ENCODE measurements at regions not wholly inside any gene's neighbourhood (a gene's known extent, or its start where the extent isn't known, plus 50 kb on each side); places are given as distances from the start of the nearest gene placed in this dataset.

DNA sequence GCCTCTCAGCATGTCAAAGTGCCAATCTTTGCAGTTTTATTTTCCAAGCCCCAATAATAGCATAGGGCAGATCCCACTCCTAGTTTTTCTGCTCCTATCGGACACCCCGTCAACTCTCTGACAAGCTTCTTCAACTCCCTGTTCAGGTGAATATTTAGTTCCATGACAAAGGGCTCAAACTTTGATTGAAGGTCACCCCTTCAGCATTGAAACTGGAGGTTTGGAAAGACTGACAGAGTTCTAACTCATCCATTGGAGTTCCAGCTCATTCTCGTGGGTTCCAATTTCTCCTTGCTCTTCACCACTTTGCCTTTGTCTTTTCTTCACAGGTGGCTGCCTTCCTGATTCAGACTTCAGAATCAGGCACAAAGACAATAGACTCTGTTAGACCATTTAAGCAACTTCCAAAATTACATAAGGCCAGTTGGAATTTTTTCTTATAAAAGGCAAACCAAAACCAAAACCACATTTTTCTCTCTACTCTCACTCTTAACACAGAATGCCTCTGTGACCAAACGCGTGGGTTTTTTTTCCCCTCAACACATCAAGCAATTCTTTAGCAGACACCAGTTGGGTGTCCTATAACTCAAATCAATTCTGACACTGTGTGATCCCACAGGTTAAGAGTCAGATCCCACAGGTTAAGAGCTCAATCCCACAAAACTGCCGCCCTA lies 169.3 kb upstream of the USP25 start:
- TF ChIP-seq, protein P1, sequence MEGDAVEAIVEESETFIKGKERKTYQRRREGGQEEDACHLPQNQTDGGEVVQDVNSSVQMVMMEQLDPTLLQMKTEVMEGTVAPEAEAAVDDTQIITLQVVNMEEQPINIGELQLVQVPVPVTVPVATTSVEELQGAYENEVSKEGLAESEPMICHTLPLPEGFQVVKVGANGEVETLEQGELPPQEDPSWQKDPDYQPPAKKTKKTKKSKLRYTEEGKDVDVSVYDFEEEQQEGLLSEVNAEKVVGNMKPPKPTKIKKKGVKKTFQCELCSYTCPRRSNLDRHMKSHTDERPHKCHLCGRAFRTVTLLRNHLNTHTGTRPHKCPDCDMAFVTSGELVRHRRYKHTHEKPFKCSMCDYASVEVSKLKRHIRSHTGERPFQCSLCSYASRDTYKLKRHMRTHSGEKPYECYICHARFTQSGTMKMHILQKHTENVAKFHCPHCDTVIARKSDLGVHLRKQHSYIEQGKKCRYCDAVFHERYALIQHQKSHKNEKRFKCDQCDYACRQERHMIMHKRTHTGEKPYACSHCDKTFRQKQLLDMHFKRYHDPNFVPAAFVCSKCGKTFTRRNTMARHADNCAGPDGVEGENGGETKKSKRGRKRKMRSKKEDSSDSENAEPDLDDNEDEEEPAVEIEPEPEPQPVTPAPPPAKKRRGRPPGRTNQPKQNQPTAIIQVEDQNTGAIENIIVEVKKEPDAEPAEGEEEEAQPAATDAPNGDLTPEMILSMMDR (conservative IDR thresholded peaks at IDR 0.05), result no peak
- no peak overlapping the region for H3K4ac ChIP-seq (ENCODE audit: low read depth, low read length)
- Mint-ChIP-seq H3K27ac (no peak overlapping the region), H3K4me3 (no peak overlapping the region), H3K9me3 (peaks cover 8 to 12% of the 10 kb centered on the region in 2 experiments), H3K36me3 (ENCODE audit: insufficient read depth in 1 of 3, low read depth in 3 of 3) (peaks cover 0 to 20% (median 4%) of the 10 kb centered on the region in 3 experiments; a peak in 3 of 7 replicates), H3K27me3 (ENCODE audit: low read depth) (no peaks in the 10 kb centered on the region), H3K4me1 (peaks cover 26 to 30% of the 10 kb centered on the region in 2 experiments)
- H3T11ph ChIP-seq (ENCODE audit: low read length), result no peak overlapping the region
- H2BK120ac ChIP-seq (ENCODE audit: low read depth, low read length, poor library complexity, severe bottlenecking), result no peak overlapping the region
- H3K14ac ChIP-seq (ENCODE audit: insufficient read depth, low read length), result no peak overlapping the region
- no peak overlapping the region for H2BK15ac ChIP-seq (ENCODE audit: low read depth, low read length)
- no peaks in the 10 kb centered on the region for H3K9me3 ChIP-seq (ENCODE audit: control insufficient read depth, low read depth, low read length)
- no peak overlapping the region for H4K8ac ChIP-seq (replicated peaks; ENCODE audit: insufficient read length, low read depth, low read length)
- H3K23me2 ChIP-seq (ENCODE audit: insufficient read length, low read depth, low read length, poor library complexity, severe bottlenecking), result no peaks in the 10 kb centered on the region
- DNase-seq, result no peak
- no peaks in the 10 kb centered on the region for H3K79me2 ChIP-seq (ENCODE audit: insufficient read depth, low read length)
- no peak overlapping the region for H2BK12ac ChIP-seq (ENCODE audit: insufficient read length, low read depth, low read length)
- H3K18ac ChIP-seq (ENCODE audit: insufficient read length, low read depth, low read length), result no peak overlapping the region
- no peak overlapping the region for H3K4me2 ChIP-seq (ENCODE audit: insufficient read depth, insufficient read length, low read length)
- no peak overlapping the region for H3K56ac ChIP-seq (ENCODE audit: insufficient read length, low read depth, low read length)
- H2AK5ac ChIP-seq (ENCODE audit: insufficient read length, low read length), result no peak overlapping the region
- H3K27ac ChIP-seq (ENCODE audit: insufficient read length, low read depth, low read length), result no peak overlapping the region
- no peak overlapping the region for H2BK5ac ChIP-seq (ENCODE audit: insufficient read length, low read length)
- H4K91ac ChIP-seq (ENCODE audit: insufficient read length, low read depth, low read length), result no peak overlapping the region
- no CpG with 5 or more reads among the region's 6 CpGs for WGBS (ENCODE audit: extremely low coverage, insufficient read length, low lambda C conversion rate)
- H3K9ac ChIP-seq (ENCODE audit: extremely low read depth, insufficient read length, low read length), result no peak overlapping the region
- no peak overlapping the region for H4K5ac ChIP-seq (ENCODE audit: insufficient read length, low read depth, low read length)
- peaks cover 11% of the 10 kb centered on the region; the same call in 1 of the 2 replicates for H3K4me1 ChIP-seq (ENCODE audit: insufficient read depth, low read length)
- H2AFZ ChIP-seq (ENCODE audit: low read length), result no peak overlapping the region
- H3K23ac ChIP-seq (ENCODE audit: insufficient read length, low read depth, low read length), result no peak overlapping the region
- H3K79me1 ChIP-seq (ENCODE audit: insufficient read depth, low read depth, low read length, poor library complexity, severe bottlenecking), result no peaks in the 10 kb centered on the region
- H3K27me3 ChIP-seq (ENCODE audit: insufficient read depth, low read length), result no peaks in the 10 kb centered on the region
- no peak overlapping the region for H2BK20ac ChIP-seq (ENCODE audit: low read depth, low read length, poor library complexity, severe bottlenecking)
- H4K20me1 ChIP-seq (ENCODE audit: control insufficient read depth, insufficient read depth, insufficient read length), result no peaks in the 10 kb centered on the region
